Sigmoid colon (tissue), 6 donors: ENCODE measurements at regions not wholly inside any gene's neighbourhood (a gene's known extent, or its start where the extent isn't known, plus 50 kb on each side); places are given as distances from the start of the nearest gene placed in this dataset.

Experiments used
- DNase-seq: peaks from one replicate; pipeline ENCODE4 v3.0.0-alpha.2; 2019
- H3K27ac ChIP-seq, 4 donors: fragments of 200-600 bp; sonication (generic); one replicate each; pipeline ENCODE4 v1.5.1; 2016 to 2019; ENCODE audit warnings: mild to moderate bottlenecking in 1 of 4
- H3K27me3 ChIP-seq, 3 donors: fragments of 200-600 bp; sonication (generic); one replicate each; pipeline ENCODE4 v1.5.1; 2019; ENCODE audit warnings: mild to moderate bottlenecking in 1 of 3
- H3K36me3 ChIP-seq, 4 donors: fragments of 200-600 bp; sonication (generic); one replicate each; pipeline ENCODE4 v1.5.1; 2016 to 2019
- H3K4me1 ChIP-seq, 4 donors: fragments of 200-600 bp; sonication (generic); one replicate each; pipeline ENCODE4 v1.5.1; 2017 to 2019
- H3K4me3 ChIP-seq, 4 donors: fragments of 200-600 bp; sonication (generic); one replicate each; pipeline ENCODE4 v1.5.1; 2017 to 2019; ENCODE audit warnings: mild to moderate bottlenecking in 2 of 4, moderate library complexity in 1 of 4
- H3K9me3 ChIP-seq, 4 donors: fragments of 200-600 bp in 3 of 4; sonication (generic) in 3 of 4; one replicate each; pipeline versions ENCODE4 v1.5.1 to v1.6.1; 2013 to 2019
- EP300 ChIP-seq, 4 donors: sonication (generic); formaldehyde crosslinking; IDR thresholded peaks; one replicate each; pipeline ENCODE4 v1.6.1; 2017; ENCODE audit warnings: antibody characterized with exemption in 4 of 4
- POLR2A ChIP-seq, 2 donors: fragments of 450-650 bp; IDR thresholded peaks; one replicate each; pipeline ENCODE4 v1.6.1; 2016; ENCODE audit warnings: antibody characterized with exemption in 2 of 2, mild to moderate bottlenecking in 2 of 2, moderate library complexity in 2 of 2
- POLR2AphosphoS5 ChIP-seq, 4 donors: sonication (generic); formaldehyde crosslinking; IDR thresholded peaks; one replicate each; pipeline ENCODE4 v1.6.1; 2017; ENCODE audit warnings: antibody characterized with exemption in 4 of 4
- WGBS, 2 donors: extraction: QIAGEN DNeasy Blood & Tissue Kit; methylation state at CpG; one replicate each; pipeline ENCODE4 v1.1.7; 2013; 5-methylcytosine and 5-hydroxymethylcytosine counted together
- intact Hi-C: fragments of 100-400 bp; cut with DNase I; formaldehyde crosslinking; loops from one replicate; pipeline ENCODE4 v1.15.1; 2023
- TF ChIP-seq, protein P1 (sequence below), 4 experiments: fragments of 450-650 bp in 3 of 4; fragments of 200-600 bp in 1 of 4; IDR thresholded peaks; one replicate each; pipeline ENCODE4 v1.5.1; 2016 to 2019; ENCODE audit warnings: antibody characterized with exemption in 4 of 4, mild to moderate bottlenecking in 3 of 4, moderate library complexity in 2 of 4
- donor health status: healthy with polysubstance abuse.
- donor health status: healthy.

DNA sequence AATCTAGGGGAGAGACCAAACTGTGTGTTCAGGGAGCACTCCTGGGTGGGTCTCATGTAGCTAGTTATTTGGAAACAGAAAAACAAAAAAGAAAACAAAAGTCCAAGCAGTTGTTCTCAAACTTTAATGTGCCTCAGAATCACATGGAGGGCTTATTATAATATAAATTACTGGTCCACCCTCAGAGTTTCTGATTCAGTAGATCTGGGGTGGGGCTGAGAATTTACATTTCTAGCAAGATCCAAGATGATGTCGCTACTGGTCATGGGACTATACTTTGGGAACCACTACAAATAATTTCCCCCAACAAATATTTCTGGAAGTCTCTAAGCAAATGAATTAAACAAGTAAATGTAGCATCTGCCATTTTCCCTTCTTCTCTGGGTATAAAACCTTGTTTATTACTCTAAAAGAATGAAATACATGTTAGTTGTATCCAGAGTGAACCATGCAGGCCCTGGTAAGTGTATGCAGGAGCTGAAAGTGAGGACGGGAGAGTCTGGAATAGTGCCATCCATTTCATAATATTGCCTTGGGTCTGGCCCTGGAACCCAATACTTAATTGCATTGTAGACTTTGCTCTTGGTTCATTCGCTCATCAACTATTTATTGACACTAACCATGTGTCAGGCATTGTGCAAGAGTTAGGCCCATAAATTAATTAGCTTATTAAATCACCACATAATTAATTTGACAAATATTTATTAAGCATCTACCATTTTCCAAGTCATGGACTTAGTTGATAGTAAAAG is 490.8 kb downstream of the EPM2A start:
- Histone ChIP-seq H3K4me3 (no peak overlapping the region), H3K36me3 (no peaks in the 10 kb centered on the region), H3K4me1 (no peaks in the 10 kb centered on the region), H3K27ac (no peak overlapping the region), H3K9me3 (no peaks in the 10 kb centered on the region), H3K27me3 (no peaks in the 10 kb centered on the region)
- 51 to 75% methylated on average over 3 of the region's 3 CpGs for WGBS, 2 donors
- no peak for TF ChIP-seq POLR2A (IDR thresholded peaks at IDR 0.05)
- TF ChIP-seq POLR2AphosphoS5 (IDR thresholded peaks at IDR 0.05): no peak
- TF ChIP-seq, protein P1, sequence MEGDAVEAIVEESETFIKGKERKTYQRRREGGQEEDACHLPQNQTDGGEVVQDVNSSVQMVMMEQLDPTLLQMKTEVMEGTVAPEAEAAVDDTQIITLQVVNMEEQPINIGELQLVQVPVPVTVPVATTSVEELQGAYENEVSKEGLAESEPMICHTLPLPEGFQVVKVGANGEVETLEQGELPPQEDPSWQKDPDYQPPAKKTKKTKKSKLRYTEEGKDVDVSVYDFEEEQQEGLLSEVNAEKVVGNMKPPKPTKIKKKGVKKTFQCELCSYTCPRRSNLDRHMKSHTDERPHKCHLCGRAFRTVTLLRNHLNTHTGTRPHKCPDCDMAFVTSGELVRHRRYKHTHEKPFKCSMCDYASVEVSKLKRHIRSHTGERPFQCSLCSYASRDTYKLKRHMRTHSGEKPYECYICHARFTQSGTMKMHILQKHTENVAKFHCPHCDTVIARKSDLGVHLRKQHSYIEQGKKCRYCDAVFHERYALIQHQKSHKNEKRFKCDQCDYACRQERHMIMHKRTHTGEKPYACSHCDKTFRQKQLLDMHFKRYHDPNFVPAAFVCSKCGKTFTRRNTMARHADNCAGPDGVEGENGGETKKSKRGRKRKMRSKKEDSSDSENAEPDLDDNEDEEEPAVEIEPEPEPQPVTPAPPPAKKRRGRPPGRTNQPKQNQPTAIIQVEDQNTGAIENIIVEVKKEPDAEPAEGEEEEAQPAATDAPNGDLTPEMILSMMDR (IDR thresholded peaks at IDR 0.05): no peak
- no peak for TF ChIP-seq EP300 (IDR thresholded peaks at IDR 0.05)
- intact Hi-C loops: no loop called here
- DNase-seq: no peak

DNA sequence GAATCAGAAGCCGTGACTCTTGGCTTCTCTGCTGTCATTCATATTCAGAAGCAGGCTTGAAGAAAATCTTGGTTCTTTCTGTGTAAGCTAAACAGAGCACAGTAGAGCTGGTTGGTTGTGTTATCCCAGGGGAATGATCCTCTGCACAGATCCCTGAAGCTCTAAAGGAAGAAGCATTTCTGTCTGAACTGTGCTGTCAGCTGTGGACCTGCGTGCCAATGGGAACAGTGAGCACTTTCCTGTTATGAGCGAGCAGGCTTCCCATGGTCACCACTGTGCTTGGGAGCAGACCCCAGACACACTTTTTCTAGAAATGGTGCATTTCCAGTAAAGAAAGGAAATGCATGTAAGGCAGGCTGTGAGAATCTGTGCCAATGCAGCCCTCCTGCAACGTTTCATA is 490.2 kb downstream of the EPM2A start:
- Histone ChIP-seq H3K36me3 (no peaks in the 10 kb centered on the region), H3K4me1 (no peaks in the 10 kb centered on the region), H3K27ac (no peak overlapping the region), H3K9me3 (no peaks in the 10 kb centered on the region), H3K27me3 (no peaks in the 10 kb centered on the region), H3K4me3 (no peak overlapping the region)
- DNase-seq: no peak
- intact Hi-C loops: no loop called here
- 70 to 77% methylated on average over 4 of the region's 4 CpGs for WGBS, 2 donors
- TF ChIP-seq EP300 (IDR thresholded peaks at IDR 0.05) (no peak), POLR2AphosphoS5 (IDR thresholded peaks at IDR 0.05) (no peak), POLR2A (IDR thresholded peaks at IDR 0.05) (no peak)
- TF ChIP-seq, protein P1 (IDR thresholded peaks at IDR 0.05): no peak

DNA sequence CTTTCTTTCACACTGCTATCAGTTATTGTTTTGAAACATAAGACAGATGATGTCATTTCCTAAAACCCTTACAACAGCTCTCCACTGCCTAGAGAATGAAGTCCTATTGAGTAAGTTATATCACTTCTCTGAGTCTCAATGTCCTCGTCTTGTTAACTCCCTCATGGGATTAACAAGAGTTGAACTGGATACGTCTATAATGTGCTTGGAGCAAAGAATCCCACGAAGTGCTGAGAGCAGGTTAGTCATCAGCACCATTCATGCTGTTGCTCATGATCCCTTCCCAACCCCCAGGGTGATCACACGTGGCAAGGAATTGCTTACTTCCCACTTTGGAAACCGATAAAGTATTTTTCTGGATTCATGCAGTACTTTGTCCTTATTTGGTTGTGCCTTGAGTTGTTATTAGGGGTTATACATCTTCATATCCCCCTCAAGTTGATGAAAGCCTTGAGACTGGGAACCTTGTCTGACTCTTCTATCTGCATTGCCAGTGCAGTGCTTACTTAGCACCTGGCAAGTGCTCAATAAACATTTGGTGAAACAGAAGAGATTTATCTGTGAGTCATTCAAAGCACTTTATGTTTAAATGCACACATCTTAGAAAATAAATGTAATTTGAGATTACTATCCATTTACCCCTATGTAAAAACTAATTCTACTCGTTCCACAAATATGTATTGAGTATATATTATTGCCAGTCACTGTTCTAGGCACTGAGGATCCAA is 487.5 kb downstream of the EPM2A start:
- Histone ChIP-seq H3K4me3 (no peak overlapping the region), H3K27me3 (no peaks in the 10 kb centered on the region), H3K4me1 (no peaks in the 10 kb centered on the region), H3K27ac (no peak overlapping the region), H3K36me3 (no peaks in the 10 kb centered on the region), H3K9me3 (no peaks in the 10 kb centered on the region)
- intact Hi-C loops: no loop called here
- no peak for DNase-seq
- TF ChIP-seq EP300 (IDR thresholded peaks at IDR 0.05): no peak
- no peak for TF ChIP-seq POLR2AphosphoS5 (IDR thresholded peaks at IDR 0.05)
- TF ChIP-seq, protein P1 (IDR thresholded peaks at IDR 0.05): no peak
- no peak for TF ChIP-seq POLR2A (IDR thresholded peaks at IDR 0.05)
- WGBS, 2 donors: 73 to 75% methylated on average over 6 of the region's 6 CpGs

DNA sequence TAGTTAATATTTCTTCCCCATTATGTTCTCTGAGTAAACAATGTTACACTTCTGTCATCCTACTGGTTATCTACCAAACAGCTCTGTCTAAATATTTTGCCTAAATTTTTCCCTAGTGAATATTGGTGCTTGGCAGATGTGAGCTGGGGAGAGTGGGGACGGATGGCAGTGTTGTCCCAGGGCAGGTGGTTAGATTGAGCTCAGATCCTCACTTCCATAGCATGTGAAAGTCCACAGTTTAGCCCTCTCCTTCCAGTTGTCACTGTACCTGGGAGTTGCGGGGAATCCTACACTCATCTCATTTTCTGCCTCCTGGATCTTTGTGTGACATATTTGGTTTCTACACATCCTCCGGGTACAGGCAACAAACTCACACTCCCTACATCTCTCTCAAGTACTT is 484.9 kb downstream of the EPM2A start:
- no peak overlapping the region for H3K4me3 ChIP-seq
- no peaks in the 10 kb centered on the region for H3K4me1 ChIP-seq
- intact Hi-C loops: no loop called here
- H3K27ac ChIP-seq: no peak overlapping the region
- WGBS, 2 donors: 68 to 80% methylated on average over 3 of the region's 3 CpGs
- DNase-seq: no peak
- no peaks in the 10 kb centered on the region for H3K36me3 ChIP-seq
- H3K9me3 ChIP-seq: no peaks in the 10 kb centered on the region
- no peaks in the 10 kb centered on the region for H3K27me3 ChIP-seq
- TF ChIP-seq EP300 (IDR thresholded peaks at IDR 0.05) (no peak), POLR2AphosphoS5 (IDR thresholded peaks at IDR 0.05) (no peak), POLR2A (IDR thresholded peaks at IDR 0.05) (no peak)
- TF ChIP-seq, protein P1 (IDR thresholded peaks at IDR 0.05): no peak
